ENCODE measurements at regions not wholly inside any gene's neighbourhood (a gene's known extent, or its start where the extent isn't known, plus 50 kb on each side); places are given as distances from the start of the nearest gene placed in this dataset.

DNA sequence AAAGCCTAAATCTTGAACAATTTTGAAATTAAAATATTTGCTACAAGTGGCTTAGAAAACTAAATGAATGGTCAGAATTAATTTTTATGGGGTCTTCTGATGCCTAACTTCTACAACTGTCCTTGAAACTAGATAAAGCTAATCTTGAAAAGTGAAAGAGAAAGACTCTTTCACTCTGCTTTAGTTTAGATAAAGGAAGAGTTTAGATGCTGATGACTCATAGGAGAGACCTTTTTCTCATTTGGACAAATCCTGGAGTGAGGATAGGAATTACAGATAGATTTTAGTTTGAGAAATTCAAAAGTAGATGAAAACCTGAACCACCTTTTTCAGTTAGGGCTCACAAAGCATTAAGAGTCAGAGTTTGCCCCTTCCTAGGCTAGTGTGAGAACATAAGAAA lies 342.3 kb upstream of the GRID2 start:
- TF ChIP-seq CTCF (IDR thresholded peaks at IDR 0.05 in 8 of 11, conservative IDR thresholded peaks at IDR 0.05 in 3 of 11) = no peak
- TF ChIP-seq POLR2AphosphoS5 (IDR thresholded peaks at IDR 0.05) = no peak

Data from spleen (tissue), 7 donors.